ENCODE measurements at regions not wholly inside any gene's neighbourhood (a gene's known extent, or its start where the extent isn't known, plus 50 kb on each side); places are given as distances from the start of the nearest gene placed in this dataset.

GRCh38 chr4:149183638-149184037 is 632.0 kb downstream of the IQCM start:
- TF ChIP-seq CTCF (IDR thresholded peaks at IDR 0.05) (no peak), POLR2A (IDR thresholded peaks at IDR 0.05) (no peak)

Measured in esophagus squamous epithelium (tissue), 4 donors.